ENCODE measurements at regions not wholly inside any gene's neighbourhood (a gene's known extent, or its start where the extent isn't known, plus 50 kb on each side); places are given as distances from the start of the nearest gene placed in this dataset.

DNA sequence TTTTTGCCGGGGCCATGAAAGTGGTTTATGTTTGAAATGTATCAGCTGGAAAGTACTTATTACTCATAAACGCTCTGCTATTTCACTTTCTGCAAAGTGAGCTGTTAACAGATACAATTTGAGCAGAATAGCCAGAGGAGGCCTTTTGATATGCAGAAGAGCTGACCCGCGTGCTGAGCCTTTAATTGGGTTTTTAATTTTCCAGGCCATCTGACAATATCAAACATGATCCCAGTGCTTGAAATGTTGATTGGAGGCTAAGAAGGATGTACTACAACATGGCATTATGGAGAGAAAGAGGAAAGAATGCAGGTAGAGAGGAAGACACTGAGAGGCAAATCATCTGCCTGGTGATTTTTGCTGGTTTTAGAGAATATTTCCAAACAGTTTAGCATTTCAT, 261.3 kb upstream of the MEIS2 start:
- TF ChIP-seq, protein P1, sequence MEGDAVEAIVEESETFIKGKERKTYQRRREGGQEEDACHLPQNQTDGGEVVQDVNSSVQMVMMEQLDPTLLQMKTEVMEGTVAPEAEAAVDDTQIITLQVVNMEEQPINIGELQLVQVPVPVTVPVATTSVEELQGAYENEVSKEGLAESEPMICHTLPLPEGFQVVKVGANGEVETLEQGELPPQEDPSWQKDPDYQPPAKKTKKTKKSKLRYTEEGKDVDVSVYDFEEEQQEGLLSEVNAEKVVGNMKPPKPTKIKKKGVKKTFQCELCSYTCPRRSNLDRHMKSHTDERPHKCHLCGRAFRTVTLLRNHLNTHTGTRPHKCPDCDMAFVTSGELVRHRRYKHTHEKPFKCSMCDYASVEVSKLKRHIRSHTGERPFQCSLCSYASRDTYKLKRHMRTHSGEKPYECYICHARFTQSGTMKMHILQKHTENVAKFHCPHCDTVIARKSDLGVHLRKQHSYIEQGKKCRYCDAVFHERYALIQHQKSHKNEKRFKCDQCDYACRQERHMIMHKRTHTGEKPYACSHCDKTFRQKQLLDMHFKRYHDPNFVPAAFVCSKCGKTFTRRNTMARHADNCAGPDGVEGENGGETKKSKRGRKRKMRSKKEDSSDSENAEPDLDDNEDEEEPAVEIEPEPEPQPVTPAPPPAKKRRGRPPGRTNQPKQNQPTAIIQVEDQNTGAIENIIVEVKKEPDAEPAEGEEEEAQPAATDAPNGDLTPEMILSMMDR (conservative IDR thresholded peaks at IDR 0.05; ENCODE audit: low read depth, low read length), result no peak
- no peak for DNase-seq (ENCODE audit: low read depth)
- no peak overlapping the region for H3K4me3 ChIP-seq (ENCODE audit: low read depth, low read length)

- TF ChIP-seq, protein P1 (conservative IDR thresholded peaks at IDR 0.05; ENCODE audit: low read depth, low read length), result no peak
- DNase-seq (ENCODE audit: low read depth), result no peak
- H3K4me3 ChIP-seq (ENCODE audit: low read depth, low read length), result no peak overlapping the region
Observed at GRCh38 chr15:37362414-37362813, 262.1 kb upstream of the MEIS2 start.

DNA sequence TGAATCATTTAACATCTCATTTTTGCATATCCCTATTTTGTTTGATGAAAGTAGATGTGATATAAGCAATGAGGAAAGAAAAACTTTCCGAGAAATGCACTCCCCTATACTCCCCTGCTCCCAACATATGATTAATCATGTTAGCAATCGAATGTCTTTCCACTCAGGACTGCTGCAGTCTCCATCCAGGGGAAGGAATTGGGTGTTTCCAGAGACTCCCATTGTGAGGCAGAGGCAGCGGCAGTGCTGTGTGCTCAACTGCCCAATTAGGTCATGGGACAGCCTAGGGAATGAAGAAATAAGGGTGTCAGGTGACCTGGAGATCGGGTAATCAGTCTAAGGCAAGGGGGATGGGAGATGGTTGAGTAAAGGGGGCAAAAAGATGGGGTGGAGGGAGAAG, 268.6 kb upstream of the MEIS2 start:
- no peak for DNase-seq (ENCODE audit: low read depth)
- TF ChIP-seq, protein P1 (conservative IDR thresholded peaks at IDR 0.05; ENCODE audit: low read depth, low read length), result no peak
- no peak overlapping the region for H3K4me3 ChIP-seq (ENCODE audit: low read depth, low read length)

GRCh38 chr15:37370941-37371340, 270.6 kb upstream of the MEIS2 start:
- TF ChIP-seq, protein P1 (conservative IDR thresholded peaks at IDR 0.05; ENCODE audit: low read depth, low read length), result no peak
- no peak overlapping the region for H3K4me3 ChIP-seq (ENCODE audit: low read depth, low read length)
- no peak for DNase-seq (ENCODE audit: low read depth)

DNA sequence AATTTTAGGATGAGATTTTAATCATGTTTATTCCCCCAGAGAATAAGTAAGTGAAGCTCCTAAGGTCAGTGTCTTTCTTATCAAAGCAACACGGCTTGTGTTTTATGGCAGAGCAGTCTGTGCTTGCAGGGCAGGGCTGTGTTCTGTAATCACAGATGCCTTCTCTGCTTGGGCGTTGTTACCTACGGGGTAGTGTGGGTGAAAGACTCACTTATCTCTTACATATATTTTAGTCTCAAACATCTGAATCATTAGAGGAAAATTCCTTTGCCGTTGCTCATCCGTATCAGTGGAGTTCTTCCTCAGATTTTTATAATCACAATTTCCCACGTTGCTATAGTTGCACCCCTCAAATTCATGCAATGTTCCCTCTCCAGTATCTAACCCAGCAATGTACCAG, 271.7 kb upstream of the MEIS2 start:
- DNase-seq (ENCODE audit: low read depth), result no peak
- TF ChIP-seq, protein P1 (conservative IDR thresholded peaks at IDR 0.05; ENCODE audit: low read depth, low read length), result no peak
- no peak overlapping the region for H3K4me3 ChIP-seq (ENCODE audit: low read depth, low read length)

DNA sequence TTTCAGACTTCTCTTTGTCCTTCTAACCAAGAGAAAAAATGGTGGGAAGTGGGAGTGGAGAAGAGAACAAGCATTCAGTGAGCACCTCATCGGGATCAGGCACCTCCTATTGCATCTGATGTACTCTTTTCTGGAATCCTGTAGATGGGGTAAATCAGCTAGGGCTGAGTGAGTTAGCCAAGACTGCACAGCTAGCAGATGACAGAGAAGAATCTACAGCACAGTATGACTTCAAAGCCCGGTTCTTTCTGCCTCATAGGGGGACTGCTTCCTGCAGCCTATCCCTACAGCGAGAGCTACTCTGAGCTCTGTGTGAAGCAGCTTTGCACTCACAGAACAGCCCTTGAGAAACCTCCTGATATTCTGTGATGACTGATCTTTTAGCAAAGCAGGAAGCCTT, 275.2 kb upstream of the MEIS2 start:
- no peak overlapping the region for H3K4me3 ChIP-seq (ENCODE audit: low read depth, low read length)
- TF ChIP-seq, protein P1 (conservative IDR thresholded peaks at IDR 0.05; ENCODE audit: low read depth, low read length), result no peak
- no peak for DNase-seq (ENCODE audit: low read depth)

DNA sequence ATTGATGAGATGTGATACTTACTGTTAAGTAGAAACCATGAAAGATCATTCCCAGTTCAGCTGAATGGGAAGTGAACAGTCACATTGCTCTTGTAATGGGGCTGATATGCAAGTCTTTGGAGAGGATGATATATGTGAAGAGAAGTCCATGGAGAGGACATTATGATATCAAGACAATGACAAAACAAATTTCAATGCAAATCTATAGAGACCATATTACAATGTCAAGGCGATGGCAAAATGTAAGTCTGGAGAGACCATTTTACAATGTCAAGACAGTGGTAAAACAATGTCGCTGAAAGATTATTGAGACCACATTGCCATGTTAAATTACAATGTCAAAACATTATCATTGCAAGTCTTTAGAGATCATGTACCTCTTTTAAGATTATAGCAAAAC, 277.1 kb upstream of the MEIS2 start:
- DNase-seq (ENCODE audit: low read depth), result no peak
- TF ChIP-seq, protein P1 (conservative IDR thresholded peaks at IDR 0.05; ENCODE audit: low read depth, low read length), result no peak
- H3K4me3 ChIP-seq (ENCODE audit: low read depth, low read length), result no peak overlapping the region

Data from choroid plexus epithelial cell (primary cell).